ENCODE measurements at regions not wholly inside any gene's neighbourhood (a gene's known extent, or its start where the extent isn't known, plus 50 kb on each side); places are given as distances from the start of the nearest gene placed in this dataset.

- H3K27ac ChIP-seq (ENCODE audit: low read depth in 1 of 2, low read length in 2 of 2) = no peak overlapping the region
- Mint-ChIP-seq H3K4me1 (ENCODE audit: low read depth) (no peaks in the 10 kb centered on the region), H3K36me3 (ENCODE audit: low read depth) (no peaks in the 10 kb centered on the region), H3K27ac (no peak overlapping the region), H3K9me3 (no peaks in the 10 kb centered on the region), H3K27me3 (no peaks in the 10 kb centered on the region), H3K4me3 (no peak overlapping the region)
- no peaks in the 10 kb centered on the region for H3K27me3 ChIP-seq (ENCODE audit: control insufficient read depth in 1 of 2, insufficient read depth in 2 of 2, low read length in 2 of 2)
- TF ChIP-seq, protein P1, sequence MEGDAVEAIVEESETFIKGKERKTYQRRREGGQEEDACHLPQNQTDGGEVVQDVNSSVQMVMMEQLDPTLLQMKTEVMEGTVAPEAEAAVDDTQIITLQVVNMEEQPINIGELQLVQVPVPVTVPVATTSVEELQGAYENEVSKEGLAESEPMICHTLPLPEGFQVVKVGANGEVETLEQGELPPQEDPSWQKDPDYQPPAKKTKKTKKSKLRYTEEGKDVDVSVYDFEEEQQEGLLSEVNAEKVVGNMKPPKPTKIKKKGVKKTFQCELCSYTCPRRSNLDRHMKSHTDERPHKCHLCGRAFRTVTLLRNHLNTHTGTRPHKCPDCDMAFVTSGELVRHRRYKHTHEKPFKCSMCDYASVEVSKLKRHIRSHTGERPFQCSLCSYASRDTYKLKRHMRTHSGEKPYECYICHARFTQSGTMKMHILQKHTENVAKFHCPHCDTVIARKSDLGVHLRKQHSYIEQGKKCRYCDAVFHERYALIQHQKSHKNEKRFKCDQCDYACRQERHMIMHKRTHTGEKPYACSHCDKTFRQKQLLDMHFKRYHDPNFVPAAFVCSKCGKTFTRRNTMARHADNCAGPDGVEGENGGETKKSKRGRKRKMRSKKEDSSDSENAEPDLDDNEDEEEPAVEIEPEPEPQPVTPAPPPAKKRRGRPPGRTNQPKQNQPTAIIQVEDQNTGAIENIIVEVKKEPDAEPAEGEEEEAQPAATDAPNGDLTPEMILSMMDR (IDR thresholded peaks at IDR 0.05) = no peak
- ChIA-PET POLR2A (no interaction called here), CTCF (interaction anchor here (0.6 kb wide), 1 partner anchor 18 kb away, joined by 3 read pairs; no protein-coding TSS in a partner anchor)
- DNase-seq (peak in 2 of 14 experiments; percentile 2 to 21), ATAC-seq (ENCODE audit: poor library complexity) (no peak)
- intact Hi-C loops (cut with DNase I, micrococcal nuclease) = no loop called here
- no peak overlapping the region for H3K4me3 ChIP-seq (ENCODE audit: low read length)
- H3K4me1 ChIP-seq (ENCODE audit: insufficient read depth, low read length) = no peaks in the 10 kb centered on the region
- no peaks in the 10 kb centered on the region for H3K36me3 ChIP-seq (ENCODE audit: insufficient read depth, low read length)
- H3K9me3 ChIP-seq (ENCODE audit: control insufficient read depth in 1 of 2, insufficient read depth in 1 of 2, low read length in 2 of 2) = no peaks in the 10 kb centered on the region
Measured at GRCh38 chr9:89879276-89879675, 274.5 kb downstream of the GADD45G start.

DNA sequence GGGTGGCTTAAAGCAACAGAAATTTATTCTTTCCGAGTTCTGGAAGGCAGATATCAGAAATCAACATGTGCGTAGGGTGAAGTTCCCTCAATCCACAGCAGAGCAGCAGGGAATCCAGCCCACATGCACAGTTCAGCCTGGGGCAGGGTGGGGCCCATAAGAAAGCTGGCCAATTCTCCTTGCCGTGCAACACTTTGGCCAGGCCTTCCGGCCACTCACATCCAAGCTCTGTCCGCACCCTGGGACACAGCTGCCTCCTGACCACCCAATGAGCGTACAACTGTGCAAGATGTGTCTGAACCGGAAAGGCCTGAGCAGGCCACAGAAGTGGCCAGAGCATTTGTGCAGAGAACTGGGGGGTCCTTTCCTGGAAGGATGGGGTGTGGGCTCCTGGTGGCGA lies 274.9 kb downstream of the GADD45G start:
- H3K36me3 ChIP-seq (ENCODE audit: insufficient read depth, low read length) = no peaks in the 10 kb centered on the region
- Mint-ChIP-seq H3K27me3 (no peaks in the 10 kb centered on the region), H3K4me1 (ENCODE audit: low read depth) (no peaks in the 10 kb centered on the region), H3K4me3 (no peak overlapping the region), H3K36me3 (ENCODE audit: low read depth) (no peaks in the 10 kb centered on the region), H3K9me3 (no peaks in the 10 kb centered on the region), H3K27ac (no peak overlapping the region)
- CTCF ChIA-PET = interaction anchor here (0.6 kb wide), 2 partner anchors 18 to 1951 kb away, joined by 3 to 4 read pairs; no protein-coding TSS in a partner anchor
- no peaks in the 10 kb centered on the region for H3K27me3 ChIP-seq (ENCODE audit: control insufficient read depth in 1 of 2, insufficient read depth in 2 of 2, low read length in 2 of 2)
- H3K9me3 ChIP-seq (ENCODE audit: control insufficient read depth in 1 of 2, insufficient read depth in 1 of 2, low read length in 2 of 2) = no peaks in the 10 kb centered on the region
- DNase-seq (peak in 1 of 14 experiments; percentile 25), ATAC-seq (ENCODE audit: poor library complexity) (no peak)
- TF ChIP-seq, protein P1 (IDR thresholded peaks at IDR 0.05) = no peak
- intact Hi-C loops (cut with DNase I, micrococcal nuclease) = no loop called here
- H3K4me3 ChIP-seq (ENCODE audit: low read length) = no peak overlapping the region
- POLR2A ChIA-PET = interaction anchor here (0.8 kb wide), 1 partner anchor 260 kb away, joined by 3 read pairs; no protein-coding TSS in a partner anchor
- H3K4me1 ChIP-seq (ENCODE audit: insufficient read depth, low read length) = no peaks in the 10 kb centered on the region
- no peak overlapping the region for H3K27ac ChIP-seq (ENCODE audit: low read depth in 1 of 2, low read length in 2 of 2)

- no peaks in the 10 kb centered on the region for H3K4me1 Mint-ChIP-seq (ENCODE audit: low read depth)
- Histone ChIP-seq H3K9me3 (ENCODE audit: control insufficient read depth in 1 of 2, insufficient read depth in 1 of 2, low read length in 2 of 2) (no peaks in the 10 kb centered on the region), H3K27me3 (ENCODE audit: control insufficient read depth in 1 of 2, insufficient read depth in 2 of 2, low read length in 2 of 2) (no peaks in the 10 kb centered on the region), H3K36me3 (ENCODE audit: insufficient read depth, low read length) (no peaks in the 10 kb centered on the region), H3K27ac (ENCODE audit: low read depth in 1 of 2, low read length in 2 of 2) (no peak overlapping the region), H3K4me1 (ENCODE audit: insufficient read depth, low read length) (no peaks in the 10 kb centered on the region), H3K4me3 (ENCODE audit: low read length) (no peak overlapping the region)
- ATAC-seq (ENCODE audit: poor library complexity) (no peak), DNase-seq (peak in 1 of 14 experiments; percentile 16)
- H3K27me3 Mint-ChIP-seq = no peaks in the 10 kb centered on the region
- no peaks in the 10 kb centered on the region for H3K36me3 Mint-ChIP-seq (ENCODE audit: low read depth)
- no peak overlapping the region for H3K4me3 Mint-ChIP-seq
- CTCF ChIA-PET = interaction anchor here (0.6 kb wide), 1 partner anchor 1950 kb away, joined by 4 read pairs; no protein-coding TSS in a partner anchor
- intact Hi-C loops (cut with DNase I, micrococcal nuclease) = no loop called here
- TF ChIP-seq, protein P1 (IDR thresholded peaks at IDR 0.05) = no peak
- POLR2A ChIA-PET = interaction anchor here (0.8 kb wide), 1 partner anchor 261 kb away, joined by 3 read pairs; no protein-coding TSS in a partner anchor
- H3K27ac Mint-ChIP-seq = no peak overlapping the region
- no peaks in the 10 kb centered on the region for H3K9me3 Mint-ChIP-seq
Measured at GRCh38 chr9:89880161-89880560, 275.3 kb downstream of the GADD45G start.

Measured in CD4-positive, alpha-beta T cell (primary cell).